ENCODE measurements at regions not wholly inside any gene's neighbourhood (a gene's known extent, or its start where the extent isn't known, plus 50 kb on each side); places are given as distances from the start of the nearest gene placed in this dataset.

GRCh38 chr18:37698508-37699040, 133.0 kb upstream of the CELF4 start:
- no peak for TF ChIP-seq ZBTB33 (IDR thresholded peaks at IDR 0.05)
- no peak overlapping the region for H3K27ac ChIP-seq (ENCODE audit: low read depth in 1 of 2, low read length in 2 of 2)

DNA sequence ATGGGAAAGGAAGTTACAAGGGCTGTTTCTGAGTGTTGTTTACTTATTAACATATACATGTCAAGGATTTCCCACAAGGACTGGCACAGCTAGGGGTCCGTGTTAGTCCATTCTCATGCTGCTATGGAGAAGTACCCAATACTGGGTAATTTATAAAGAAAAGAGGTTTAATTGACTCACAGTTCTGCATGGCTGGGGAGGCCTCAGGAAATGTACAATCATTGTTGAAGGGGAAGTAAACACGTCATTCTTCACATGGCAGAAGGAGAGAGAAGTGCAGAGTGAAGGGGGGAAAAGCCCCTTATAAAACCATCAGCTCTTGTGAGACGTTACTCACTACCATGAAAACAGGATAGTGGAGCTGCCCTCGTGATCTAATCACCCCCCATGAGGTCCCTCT, 128.9 kb upstream of the CELF4 start:
- Histone ChIP-seq H3K27ac (ENCODE audit: low read depth in 1 of 2, low read length in 2 of 2) (no peak overlapping the region), H3K4me1 (ENCODE audit: control insufficient read depth in 4 of 4, insufficient read depth in 4 of 4, low read length in 3 of 4) (no peaks in the 10 kb centered on the region), H3K9me3 (ENCODE audit: control insufficient read depth in 4 of 4, low read length in 3 of 4) (peaks cover 0 to 9% (median 0%) of the 10 kb centered on the region in 4 donors), H3K4me3 (ENCODE audit: low read depth in 1 of 3, low read length in 3 of 3) (no peak overlapping the region), H3K9ac (ENCODE audit: low read depth in 1 of 2, low read length in 2 of 2) (no peak overlapping the region), H3K27me3 (ENCODE audit: control insufficient read depth in 4 of 4, insufficient read depth in 4 of 4, low read length in 3 of 4) (no peaks in the 10 kb centered on the region), H3K36me3 (ENCODE audit: control insufficient read depth in 4 of 4, insufficient read depth in 3 of 4, low read depth in 1 of 4, low read length in 3 of 4) (no peaks in the 10 kb centered on the region)
- TF ChIP-seq RXRA (IDR thresholded peaks at IDR 0.05) (no peak), RAD21 (IDR thresholded peaks at IDR 0.05) (no peak), FOXA1 (IDR thresholded peaks at IDR 0.05) (no peak), NR2F2 (IDR thresholded peaks at IDR 0.05) (no peak), MAX (IDR thresholded peaks at IDR 0.05) (no peak), TAF1 (conservative IDR thresholded peaks at IDR 0.05) (no peak), HNF4A (conservative IDR thresholded peaks at IDR 0.05) (no peak), HNF4G (IDR thresholded peaks at IDR 0.05) (no peak), ZBTB33 (IDR thresholded peaks at IDR 0.05) (no peak), JUND (IDR thresholded peaks at IDR 0.05) (no peak), EGR1 (IDR thresholded peaks at IDR 0.05; ENCODE audit: low read depth in 2 of 2) (no peak), FOXA2 (IDR thresholded peaks at IDR 0.05) (no peak), GABPA (IDR thresholded peaks at IDR 0.05 in 1 of 2, conservative IDR thresholded peaks at IDR 0.05 in 1 of 2) (no peak)
- TF ChIP-seq, protein P1, sequence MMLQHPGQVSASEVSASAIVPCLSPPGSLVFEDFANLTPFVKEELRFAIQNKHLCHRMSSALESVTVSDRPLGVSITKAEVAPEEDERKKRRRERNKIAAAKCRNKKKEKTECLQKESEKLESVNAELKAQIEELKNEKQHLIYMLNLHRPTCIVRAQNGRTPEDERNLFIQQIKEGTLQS (IDR thresholded peaks at IDR 0.05), result no peak
- TF ChIP-seq, protein P2, sequence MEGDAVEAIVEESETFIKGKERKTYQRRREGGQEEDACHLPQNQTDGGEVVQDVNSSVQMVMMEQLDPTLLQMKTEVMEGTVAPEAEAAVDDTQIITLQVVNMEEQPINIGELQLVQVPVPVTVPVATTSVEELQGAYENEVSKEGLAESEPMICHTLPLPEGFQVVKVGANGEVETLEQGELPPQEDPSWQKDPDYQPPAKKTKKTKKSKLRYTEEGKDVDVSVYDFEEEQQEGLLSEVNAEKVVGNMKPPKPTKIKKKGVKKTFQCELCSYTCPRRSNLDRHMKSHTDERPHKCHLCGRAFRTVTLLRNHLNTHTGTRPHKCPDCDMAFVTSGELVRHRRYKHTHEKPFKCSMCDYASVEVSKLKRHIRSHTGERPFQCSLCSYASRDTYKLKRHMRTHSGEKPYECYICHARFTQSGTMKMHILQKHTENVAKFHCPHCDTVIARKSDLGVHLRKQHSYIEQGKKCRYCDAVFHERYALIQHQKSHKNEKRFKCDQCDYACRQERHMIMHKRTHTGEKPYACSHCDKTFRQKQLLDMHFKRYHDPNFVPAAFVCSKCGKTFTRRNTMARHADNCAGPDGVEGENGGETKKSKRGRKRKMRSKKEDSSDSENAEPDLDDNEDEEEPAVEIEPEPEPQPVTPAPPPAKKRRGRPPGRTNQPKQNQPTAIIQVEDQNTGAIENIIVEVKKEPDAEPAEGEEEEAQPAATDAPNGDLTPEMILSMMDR (IDR thresholded peaks at IDR 0.05; ENCODE audit: low read depth, low read length, missing input control), result no peak
- TF ChIP-seq, protein P3, sequence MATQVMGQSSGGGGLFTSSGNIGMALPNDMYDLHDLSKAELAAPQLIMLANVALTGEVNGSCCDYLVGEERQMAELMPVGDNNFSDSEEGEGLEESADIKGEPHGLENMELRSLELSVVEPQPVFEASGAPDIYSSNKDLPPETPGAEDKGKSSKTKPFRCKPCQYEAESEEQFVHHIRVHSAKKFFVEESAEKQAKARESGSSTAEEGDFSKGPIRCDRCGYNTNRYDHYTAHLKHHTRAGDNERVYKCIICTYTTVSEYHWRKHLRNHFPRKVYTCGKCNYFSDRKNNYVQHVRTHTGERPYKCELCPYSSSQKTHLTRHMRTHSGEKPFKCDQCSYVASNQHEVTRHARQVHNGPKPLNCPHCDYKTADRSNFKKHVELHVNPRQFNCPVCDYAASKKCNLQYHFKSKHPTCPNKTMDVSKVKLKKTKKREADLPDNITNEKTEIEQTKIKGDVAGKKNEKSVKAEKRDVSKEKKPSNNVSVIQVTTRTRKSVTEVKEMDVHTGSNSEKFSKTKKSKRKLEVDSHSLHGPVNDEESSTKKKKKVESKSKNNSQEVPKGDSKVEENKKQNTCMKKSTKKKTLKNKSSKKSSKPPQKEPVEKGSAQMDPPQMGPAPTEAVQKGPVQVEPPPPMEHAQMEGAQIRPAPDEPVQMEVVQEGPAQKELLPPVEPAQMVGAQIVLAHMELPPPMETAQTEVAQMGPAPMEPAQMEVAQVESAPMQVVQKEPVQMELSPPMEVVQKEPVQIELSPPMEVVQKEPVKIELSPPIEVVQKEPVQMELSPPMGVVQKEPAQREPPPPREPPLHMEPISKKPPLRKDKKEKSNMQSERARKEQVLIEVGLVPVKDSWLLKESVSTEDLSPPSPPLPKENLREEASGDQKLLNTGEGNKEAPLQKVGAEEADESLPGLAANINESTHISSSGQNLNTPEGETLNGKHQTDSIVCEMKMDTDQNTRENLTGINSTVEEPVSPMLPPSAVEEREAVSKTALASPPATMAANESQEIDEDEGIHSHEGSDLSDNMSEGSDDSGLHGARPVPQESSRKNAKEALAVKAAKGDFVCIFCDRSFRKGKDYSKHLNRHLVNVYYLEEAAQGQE (IDR thresholded peaks at IDR 0.05), result no peak
- 26% methylated on average over 4 of the region's 4 CpGs for WGBS
- no peak for DNase-seq (ENCODE audit: low spot score)

More at GRCh38 chr18:37698508-37699040, 133.0 kb upstream of the CELF4 start:
- H3K4me3 ChIP-seq (ENCODE audit: low read depth in 1 of 3, low read length in 3 of 3), result no peak overlapping the region
- DNase-seq (ENCODE audit: low spot score), result no peak
- H3K4me1 ChIP-seq (ENCODE audit: control insufficient read depth in 4 of 4, insufficient read depth in 4 of 4, low read length in 3 of 4), result no peaks in the 10 kb centered on the region
- no peaks in the 10 kb centered on the region for H3K27me3 ChIP-seq (ENCODE audit: control insufficient read depth in 4 of 4, insufficient read depth in 4 of 4, low read length in 3 of 4)
- 28% methylated on average over 3 of the region's 3 CpGs for WGBS
- H3K36me3 ChIP-seq (ENCODE audit: control insufficient read depth in 4 of 4, insufficient read depth in 3 of 4, low read depth in 1 of 4, low read length in 3 of 4), result no peaks in the 10 kb centered on the region
- H3K9me3 ChIP-seq (ENCODE audit: control insufficient read depth in 4 of 4, low read length in 3 of 4), result peaks cover 0 to 6% (median 0%) of the 10 kb centered on the region in 4 donors
- H3K9ac ChIP-seq (ENCODE audit: low read depth in 1 of 2, low read length in 2 of 2), result no peak overlapping the region

Data from liver (tissue), 8 donors.